Muscle of leg (tissue), 3 donors: ENCODE measurements at regions not wholly inside any gene's neighbourhood (a gene's known extent, or its start where the extent isn't known, plus 50 kb on each side); places are given as distances from the start of the nearest gene placed in this dataset.
"Not testable (repeated sequence)": the region's sequence is repeated elsewhere in the genome, so short reads cannot be mapped to it uniquely, and the experiment has no call there.

Experiments
- DNase-seq: peaks from one replicate; pipeline ENCODE4 v3.0.0; 2013
- H3K27ac ChIP-seq: one replicate; pipeline ENCODE4 v1.5.1; 2013; ENCODE audit warnings: mild to moderate bottlenecking, low read length, control low read depth
- H3K27me3 ChIP-seq: one replicate; pipeline ENCODE4 v1.6.1; 2013; ENCODE audit warnings: low read length; ENCODE audit not compliant: control insufficient read depth, insufficient read depth
- H3K36me3 ChIP-seq: one replicate; pipeline ENCODE4 v1.6.1; 2013; ENCODE audit warnings: low read length; ENCODE audit not compliant: control insufficient read depth, insufficient read depth
- H3K4me1 ChIP-seq: one replicate; pipeline ENCODE4 v1.6.1; 2013; ENCODE audit warnings: low read length; ENCODE audit not compliant: control insufficient read depth, insufficient read depth
- H3K4me3 ChIP-seq: one replicate; pipeline ENCODE4 v1.5.1; 2013; ENCODE audit warnings: low read length, control low read depth
- H3K9me3 ChIP-seq: replicated peaks from 2 replicates; pipeline ENCODE4 v1.6.1; 2013; ENCODE audit warnings: low read depth, low read length; ENCODE audit not compliant: control insufficient read depth
- WGBS: methylation state at CpG from one replicate; pipeline ENCODE4 v1.1.5; 2013; ENCODE audit warnings: missing lambda C conversion rate; ENCODE audit not compliant: insufficient coverage; 5-methylcytosine and 5-hydroxymethylcytosine counted together

DNA sequence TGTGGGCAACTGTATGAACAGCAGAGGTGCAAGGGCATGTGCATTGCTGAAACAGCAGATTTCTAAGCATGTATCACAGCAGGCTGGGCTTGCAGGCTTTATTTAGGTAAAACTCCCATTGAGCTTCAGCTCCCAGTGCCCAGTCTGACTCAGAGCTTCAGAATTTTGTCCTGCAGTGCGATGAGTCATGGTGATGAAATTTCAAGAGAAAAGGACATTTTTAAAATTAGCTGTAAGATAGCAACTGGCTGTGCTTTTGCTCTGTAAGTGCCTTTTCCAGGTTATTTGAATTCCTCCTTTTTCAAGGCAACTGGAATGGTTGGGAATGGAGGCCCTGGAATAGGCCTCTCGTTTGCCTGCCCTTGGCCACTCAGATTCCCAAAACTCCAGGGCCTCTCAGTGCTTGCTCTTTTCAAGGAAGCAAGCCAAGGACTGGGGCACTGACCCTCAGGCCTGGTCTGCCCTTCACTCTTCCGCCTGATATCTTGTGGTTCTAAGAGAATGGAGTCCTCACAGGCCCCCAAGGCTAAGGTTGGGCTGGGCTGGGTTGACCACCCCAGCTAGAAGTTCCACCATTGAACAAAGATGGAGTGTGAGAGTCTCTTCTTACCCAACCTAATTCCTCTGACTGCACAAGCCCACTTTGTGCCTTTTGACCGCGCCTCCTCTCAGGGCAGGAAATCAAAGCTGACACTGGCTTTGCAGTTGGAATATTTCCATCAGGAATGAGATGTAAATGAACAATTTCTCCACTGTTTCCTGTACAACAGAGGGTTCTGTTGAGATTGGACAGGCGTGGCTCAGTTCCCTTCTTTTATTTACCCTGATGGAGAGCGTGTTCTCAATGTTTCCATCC is 59.5 kb upstream of the PRSS23 start:
- H3K27me3 ChIP-seq = no peaks in the 10 kb centered on the region
- no peaks in the 10 kb centered on the region for H3K36me3 ChIP-seq
- H3K4me1 ChIP-seq = peaks cover 21% of the 10 kb centered on the region
- WGBS = 28% methylated on average over 2 of the region's 7 CpGs
- no peak overlapping the region for H3K4me3 ChIP-seq
- peak; percentile 92 for DNase-seq
- H3K27ac ChIP-seq = peak overlapping the region; percentile 76
- H3K9me3 ChIP-seq = no peaks in the 10 kb centered on the region

- no peak overlapping the region for H3K27ac ChIP-seq
Measured at GRCh38 chr11:86738568-86738967, 61.8 kb upstream of the PRSS23 start.

GRCh38 chr11:86737737-86738136 is 62.6 kb upstream of the PRSS23 start:
- peak overlapping the region; percentile 1 for H3K27ac ChIP-seq
- H3K4me1 ChIP-seq = peaks cover 21% of the 10 kb centered on the region
- peak; percentile 81 for DNase-seq

More at GRCh38 chr11:86738568-86738967, 61.8 kb upstream of the PRSS23 start:
- H3K4me1 ChIP-seq = peaks cover 21% of the 10 kb centered on the region
- no peak for DNase-seq
- H3K9me3 ChIP-seq = no peaks in the 10 kb centered on the region
- no peaks in the 10 kb centered on the region for H3K36me3 ChIP-seq
- no peak overlapping the region for H3K4me3 ChIP-seq
- no peaks in the 10 kb centered on the region for H3K27me3 ChIP-seq
- no CpG with 5 or more reads among the region's 2 CpGs for WGBS

DNA sequence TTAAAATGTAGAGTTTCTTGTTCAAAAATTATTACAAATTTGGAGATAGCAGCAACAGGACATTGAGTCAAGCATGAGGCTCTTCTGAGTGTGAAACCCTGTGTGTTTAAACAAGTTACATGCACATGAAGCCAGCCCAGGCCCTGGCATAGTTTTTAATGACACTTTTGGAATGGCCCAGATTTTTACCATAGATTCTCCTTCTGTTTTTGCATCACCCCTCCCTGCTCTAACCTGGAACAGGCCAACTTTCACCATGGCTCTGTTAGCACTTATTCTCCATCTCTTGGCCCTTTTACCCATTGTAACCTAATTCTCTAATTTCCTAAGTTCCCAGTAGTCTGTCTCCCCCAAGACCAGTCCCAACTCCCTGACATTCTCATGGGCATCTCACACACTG is 63.1 kb upstream of the PRSS23 start:
- H3K27ac ChIP-seq = peak overlapping the region; percentile 1
- no peak for DNase-seq
- H3K4me1 ChIP-seq = peaks cover 21% of the 10 kb centered on the region
- no peaks in the 10 kb centered on the region for H3K9me3 ChIP-seq
- no peak overlapping the region for H3K4me3 ChIP-seq
- H3K36me3 ChIP-seq = no peaks in the 10 kb centered on the region
- H3K27me3 ChIP-seq = no peaks in the 10 kb centered on the region

More at GRCh38 chr11:86737737-86738136, 62.6 kb upstream of the PRSS23 start:
- Histone ChIP-seq H3K27me3 (no peaks in the 10 kb centered on the region), H3K4me3 (no peak overlapping the region), H3K36me3 (no peaks in the 10 kb centered on the region), H3K9me3 (no peaks in the 10 kb centered on the region)

GRCh38 chr11:86736291-86737143 is 63.8 kb upstream of the PRSS23 start:
- DNase-seq = no peak
- Histone ChIP-seq H3K36me3 (no peaks in the 10 kb centered on the region), H3K9me3 (no peaks in the 10 kb centered on the region), H3K4me1 (peaks cover 18% of the 10 kb centered on the region), H3K27ac (no peak overlapping the region), H3K4me3 (no peak overlapping the region), H3K27me3 (no peaks in the 10 kb centered on the region)
- 87% methylated on average over 6 of the region's 9 CpGs for WGBS

DNA sequence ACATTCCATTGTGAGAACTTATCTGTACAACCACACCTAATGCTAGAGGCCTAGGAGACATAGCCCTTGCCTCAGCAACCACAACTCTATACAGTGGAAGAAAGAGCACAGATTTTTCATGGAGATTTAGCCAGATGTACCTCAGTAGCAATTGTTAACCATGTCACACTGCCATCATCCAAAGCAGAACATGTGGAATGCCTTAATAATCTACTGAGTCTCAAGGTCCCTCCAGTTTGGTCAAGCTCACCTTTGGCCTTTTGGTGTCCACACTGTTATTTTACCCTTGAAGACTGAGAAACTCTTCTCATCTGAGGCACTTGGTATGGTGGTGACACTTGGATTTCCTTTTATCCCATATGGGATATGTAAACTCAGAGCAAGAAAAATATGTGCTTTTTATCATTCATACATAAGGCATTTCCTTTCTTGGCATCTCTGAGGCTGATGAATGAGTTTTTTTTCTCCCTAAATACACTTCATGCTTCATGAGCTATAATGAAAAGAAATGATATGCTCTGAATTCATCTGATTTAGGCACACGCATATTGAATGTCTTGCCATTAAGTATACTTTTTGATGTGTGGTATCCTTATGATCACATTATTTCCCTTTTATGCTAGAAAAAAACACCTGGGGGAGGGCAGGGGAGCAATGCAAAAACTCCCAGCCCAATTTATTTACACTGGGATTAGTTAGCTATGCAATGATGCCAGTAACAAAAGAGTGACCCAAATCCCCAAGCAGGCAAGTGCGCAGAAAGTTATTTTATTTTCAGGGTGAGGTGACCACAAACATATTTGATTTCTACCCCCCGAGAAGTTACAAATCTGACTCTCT is 63.3 kb upstream of the ME3 start:
- no peak for DNase-seq
- H3K27ac ChIP-seq = no peak overlapping the region
- H3K36me3 ChIP-seq = no peaks in the 10 kb centered on the region
- H3K27me3 ChIP-seq = no peaks in the 10 kb centered on the region
- no peak overlapping the region for H3K4me3 ChIP-seq
- peaks cover 11% of the 10 kb centered on the region for H3K4me1 ChIP-seq
- WGBS = no CpG with 5 or more reads among the region's 3 CpGs
- H3K9me3 ChIP-seq = no peaks in the 10 kb centered on the region

- not testable (repeated sequence) for DNase-seq, H3K27me3 ChIP-seq, H3K4me1 ChIP-seq, H3K4me3 ChIP-seq, H3K9me3 ChIP-seq, H3K27ac ChIP-seq, H3K36me3 ChIP-seq
- WGBS = no CpG with 5 or more reads among the region's 1 CpG
Measured at GRCh38 chr11:86732739-86733138, 60.3 kb upstream of the ME3 start.

DNA sequence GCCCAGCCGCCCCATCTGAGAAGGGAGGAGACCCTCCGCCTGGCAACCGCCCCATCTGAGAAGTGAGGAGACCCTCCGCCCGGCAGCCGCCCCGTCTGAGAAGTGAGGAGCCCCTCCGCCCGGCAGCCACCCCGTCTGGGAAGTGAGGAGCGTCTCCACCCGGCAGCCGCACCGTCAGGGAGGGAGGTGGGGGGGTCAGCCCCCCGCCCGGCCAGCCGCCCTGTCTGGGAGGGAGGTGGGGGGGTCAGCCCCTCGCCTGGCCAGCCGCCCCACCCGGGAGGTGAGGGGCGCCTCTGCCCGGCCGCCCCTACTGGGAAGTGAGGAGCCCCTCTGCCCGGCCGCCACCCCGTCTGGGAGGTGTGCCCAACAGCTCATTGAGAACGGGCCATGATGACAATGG is 59.9 kb upstream of the ME3 start:
- H3K27me3 ChIP-seq, H3K36me3 ChIP-seq, DNase-seq, H3K4me1 ChIP-seq, H3K4me3 ChIP-seq, H3K9me3 ChIP-seq, H3K27ac ChIP-seq: not testable (repeated sequence)
- WGBS = no CpG with 5 or more reads among the region's 27 CpGs

GRCh38 chr11:86729576-86729975 is 57.2 kb upstream of the ME3 start:
- H3K36me3 ChIP-seq, H3K4me1 ChIP-seq, H3K27me3 ChIP-seq, DNase-seq, H3K9me3 ChIP-seq, H3K4me3 ChIP-seq, H3K27ac ChIP-seq: not testable (repeated sequence)
- no CpG with 5 or more reads among the region's 1 CpG for WGBS

DNA sequence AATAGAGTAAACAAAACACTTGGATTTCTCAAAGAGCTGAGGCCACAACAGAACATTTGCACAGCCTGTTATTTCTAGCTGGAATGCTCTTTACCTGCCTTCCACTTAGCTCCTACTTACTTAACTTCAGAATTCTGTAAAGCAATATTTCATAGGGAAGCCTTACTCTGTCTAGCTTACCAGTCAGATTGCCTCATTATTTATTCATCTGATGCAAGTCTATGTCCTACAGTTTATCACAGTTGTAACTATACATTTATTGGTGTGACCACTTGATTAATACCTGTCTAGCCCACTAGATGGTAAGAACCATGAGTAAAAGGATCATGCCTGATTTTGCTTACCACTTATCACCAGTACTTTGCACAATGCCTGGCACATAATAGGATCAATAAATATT is 56.1 kb upstream of the ME3 start:
- no peaks in the 10 kb centered on the region for H3K36me3 ChIP-seq
- no peak for DNase-seq
- H3K27ac ChIP-seq = no peak overlapping the region
- H3K9me3 ChIP-seq = no peaks in the 10 kb centered on the region
- H3K4me3 ChIP-seq = no peak overlapping the region
- no peaks in the 10 kb centered on the region for H3K4me1 ChIP-seq
- H3K27me3 ChIP-seq = no peaks in the 10 kb centered on the region
